HUES6 (cell line): ENCODE measurements at regions not wholly inside any gene's neighbourhood (a gene's known extent, or its start where the extent isn't known, plus 50 kb on each side); places are given as distances from the start of the nearest gene placed in this dataset.
"Not testable (repeated sequence)": the region's sequence is repeated elsewhere in the genome, so short reads cannot be mapped to it uniquely, and the experiment has no call there.

Experiments
- H3K27ac ChIP-seq: 2 replicates; pipeline ENCODE4 v1.7.0; 2013; ENCODE audit warnings: low read depth, mild to moderate bottlenecking, low read length, inconsistent platforms
- H3K27me3 ChIP-seq: 2 replicates; pipeline ENCODE4 v1.6.1; 2013; ENCODE audit warnings: low read length; ENCODE audit not compliant: control insufficient read depth, insufficient read depth
- H3K36me3 ChIP-seq: 2 replicates; pipeline ENCODE4 v1.6.1; 2013; ENCODE audit warnings: low read length; ENCODE audit not compliant: control insufficient read depth, insufficient read depth
- H3K4me1 ChIP-seq: 2 replicates; pipeline ENCODE4 v1.6.1; 2013; ENCODE audit warnings: low read length; ENCODE audit not compliant: control insufficient read depth, insufficient read depth
- H3K4me3 ChIP-seq: 2 replicates; pipeline ENCODE4 v1.5.1; 2013; ENCODE audit warnings: low read depth, low read length
- H3K9ac ChIP-seq: one replicate; pipeline ENCODE4 v1.6.1; 2013; ENCODE audit warnings: mild to moderate bottlenecking, low read length
- H3K9me3 ChIP-seq: 2 replicates; pipeline ENCODE4 v1.6.1; 2013; ENCODE audit warnings: low read depth, low read length; ENCODE audit not compliant: control insufficient read depth, insufficient read depth

DNA sequence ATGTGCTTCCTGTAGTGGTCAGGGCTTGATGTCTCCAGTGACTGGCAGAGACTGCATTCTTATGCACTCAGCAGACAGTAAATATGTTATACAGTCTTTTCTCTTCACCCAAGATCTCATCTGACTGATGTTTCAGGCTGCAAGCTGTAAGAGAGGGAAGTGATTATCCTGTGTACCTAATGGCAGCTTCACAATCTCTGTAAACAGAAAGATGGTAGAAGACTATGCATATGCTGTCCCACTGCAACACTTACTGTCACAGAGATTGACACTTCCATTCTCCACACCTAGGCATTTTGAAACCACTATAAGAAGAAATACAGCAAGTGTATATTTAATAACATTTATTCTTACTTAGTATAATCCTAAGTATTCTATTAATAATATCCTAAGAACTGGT, 97.6 kb upstream of the ANXA1 start:
- Histone ChIP-seq H3K4me3 (no peak overlapping the region), H3K27me3 (no peaks in the 10 kb centered on the region), H3K36me3 (no peaks in the 10 kb centered on the region), H3K4me1 (peaks cover 26% of the 10 kb centered on the region), H3K9ac (no peak overlapping the region), H3K27ac (no peak overlapping the region), H3K9me3 (no peaks in the 10 kb centered on the region)

DNA sequence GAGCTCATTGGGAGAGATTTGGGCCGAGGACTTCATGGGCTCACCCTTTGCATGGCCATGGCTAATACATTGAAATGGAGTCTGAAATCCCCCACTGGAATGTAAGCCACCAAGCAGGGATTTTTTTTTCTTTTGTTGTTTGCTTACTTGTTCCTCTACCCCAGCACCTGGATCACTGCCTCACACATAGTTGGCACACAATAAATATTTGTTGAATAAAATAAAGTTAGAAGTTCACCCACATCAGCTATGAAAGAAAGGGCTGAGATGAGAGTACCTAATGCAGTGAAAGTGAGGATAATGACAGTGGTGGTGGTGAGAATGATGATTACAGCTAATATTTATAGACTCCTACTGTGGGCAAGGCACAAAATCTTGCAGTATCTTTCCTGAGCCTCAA, 98.1 kb upstream of the ANXA1 start:
- no peak overlapping the region for H3K27ac ChIP-seq

DNA sequence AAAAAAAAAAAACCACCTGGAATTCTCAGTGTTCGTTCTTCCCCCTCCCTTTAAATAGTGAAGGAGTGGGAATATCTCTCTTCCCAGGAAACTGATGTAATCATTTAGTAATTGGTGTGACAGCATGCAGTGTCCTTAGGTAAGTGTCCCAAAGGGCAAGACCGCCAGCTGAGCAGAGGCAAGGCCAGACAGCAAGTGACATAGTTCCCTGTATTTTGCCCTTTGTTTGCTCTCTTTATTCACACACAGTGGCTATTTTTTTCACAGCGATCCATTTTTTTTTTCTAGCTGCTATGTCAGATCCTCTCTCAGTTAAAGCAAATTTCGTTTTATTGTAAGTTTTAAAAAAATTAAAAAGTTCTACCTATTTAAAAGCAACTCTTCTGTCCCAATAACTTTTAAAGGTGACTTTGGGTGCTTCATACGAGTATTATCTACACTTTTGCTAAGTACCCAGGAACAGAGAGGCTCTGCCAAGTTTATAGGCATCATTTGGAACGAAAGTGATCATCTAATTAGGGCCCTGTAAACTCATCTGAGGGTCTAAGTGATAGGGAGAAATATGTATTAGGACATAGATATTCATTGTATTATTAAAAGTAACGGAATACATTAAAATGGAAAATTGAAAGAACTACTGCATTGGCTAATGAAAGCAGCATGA, 98.2 kb upstream of the ALDH1A1 start:
- Histone ChIP-seq H3K9me3 (no peaks in the 10 kb centered on the region), H3K9ac (no peak overlapping the region), H3K27ac (peak overlapping the region; percentile 22; the same call in 1 of the 2 replicates), H3K4me3 (0 out of 2 replicates have a peak overlapping the region, but pooled peaks have one; percentile 0), H3K4me1 (peaks cover 26% of the 10 kb centered on the region), H3K27me3 (no peaks in the 10 kb centered on the region), H3K36me3 (no peaks in the 10 kb centered on the region)

More for the DNA sequence above, 98.1 kb upstream of the ANXA1 start:
- peaks cover 26% of the 10 kb centered on the region for H3K4me1 ChIP-seq
- H3K36me3 ChIP-seq, result no peaks in the 10 kb centered on the region
- H3K9me3 ChIP-seq, result no peaks in the 10 kb centered on the region
- no peak overlapping the region for H3K4me3 ChIP-seq
- H3K27me3 ChIP-seq, result no peaks in the 10 kb centered on the region
- H3K9ac ChIP-seq, result no peak overlapping the region

DNA sequence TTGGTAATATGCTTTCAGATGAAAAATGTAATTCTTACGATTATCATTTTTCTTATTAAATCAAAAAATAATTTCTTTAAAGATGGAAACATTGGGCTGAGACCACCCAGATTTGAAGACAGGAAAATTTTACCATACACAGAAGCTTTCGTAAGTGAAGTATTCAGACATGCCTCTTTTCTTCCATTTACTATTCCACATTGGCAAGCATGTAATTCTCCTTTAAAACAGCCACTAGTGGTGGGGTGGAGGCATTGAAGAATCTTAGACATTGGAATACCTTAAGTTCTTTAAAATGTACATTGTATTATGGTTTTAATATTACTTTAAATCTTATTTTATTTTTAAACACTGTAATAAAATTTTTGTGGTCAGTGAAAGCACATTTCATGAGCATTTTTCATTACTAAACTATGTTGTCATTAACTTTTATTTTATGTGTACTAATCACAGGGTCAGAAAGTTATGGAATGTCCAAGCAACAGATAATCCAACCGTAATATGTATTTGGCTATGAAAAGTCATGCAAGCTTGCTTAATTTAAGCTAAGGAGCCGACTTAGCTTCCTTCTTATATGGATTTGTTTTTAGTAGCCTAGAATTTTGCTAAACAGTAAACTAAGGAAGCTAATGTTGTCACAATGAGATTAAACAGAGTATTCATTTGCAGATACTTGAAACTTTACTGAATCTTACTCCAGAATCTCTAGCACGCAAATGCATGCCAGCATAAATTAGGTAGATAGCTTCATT, 97.4 kb upstream of the ALDH1A1 start:
- Histone ChIP-seq H3K27ac (peak overlapping the region; percentile 67; the same call in 1 of the 2 replicates), H3K36me3 (no peaks in the 10 kb centered on the region), H3K9ac (no peak overlapping the region), H3K4me1 (peaks cover 26% of the 10 kb centered on the region), H3K4me3 (0 out of 2 replicates have a peak overlapping the region, but pooled peaks have one; percentile 0), H3K9me3 (no peaks in the 10 kb centered on the region), H3K27me3 (no peaks in the 10 kb centered on the region)

- H3K4me3 ChIP-seq, result no peak overlapping the region
Observed at GRCh38 chr9:73049280-73049679, 96.4 kb upstream of the ALDH1A1 start.

GRCh38 chr9:73046769-73047168, 93.9 kb upstream of the ALDH1A1 start:
- H3K9me3 ChIP-seq, result no peaks in the 10 kb centered on the region
- H3K27ac ChIP-seq, result no peak overlapping the region
- H3K36me3 ChIP-seq, result no peaks in the 10 kb centered on the region
- H3K9ac ChIP-seq, result no peak overlapping the region
- peaks cover 18% of the 10 kb centered on the region for H3K4me1 ChIP-seq
- H3K27me3 ChIP-seq, result no peaks in the 10 kb centered on the region
- no peak overlapping the region for H3K4me3 ChIP-seq

More at GRCh38 chr9:73049280-73049679, 96.4 kb upstream of the ALDH1A1 start:
- no peak overlapping the region for H3K9ac ChIP-seq
- H3K9me3 ChIP-seq, result no peaks in the 10 kb centered on the region
- peaks cover 26% of the 10 kb centered on the region for H3K4me1 ChIP-seq
- H3K27ac ChIP-seq, result no peak overlapping the region
- no peaks in the 10 kb centered on the region for H3K36me3 ChIP-seq
- H3K27me3 ChIP-seq, result no peaks in the 10 kb centered on the region

GRCh38 chr9:73044776-73045175, 91.9 kb upstream of the ALDH1A1 start:
- H3K27ac ChIP-seq, H3K27me3 ChIP-seq, H3K9ac ChIP-seq, H3K36me3 ChIP-seq, H3K4me1 ChIP-seq, H3K4me3 ChIP-seq, H3K9me3 ChIP-seq: not testable (repeated sequence)

- peaks cover 12% of the 10 kb centered on the region; the same call in 1 of the 2 replicates for H3K4me1 ChIP-seq
- H3K36me3 ChIP-seq, result no peaks in the 10 kb centered on the region
- H3K9ac ChIP-seq, result no peak overlapping the region
- no peak overlapping the region for H3K27ac ChIP-seq
- H3K4me3 ChIP-seq, result no peak overlapping the region
- no peaks in the 10 kb centered on the region for H3K27me3 ChIP-seq
- H3K9me3 ChIP-seq, result no peaks in the 10 kb centered on the region
Observed at GRCh38 chr9:73042155-73042554, 89.3 kb upstream of the ALDH1A1 start.

- Histone ChIP-seq H3K27me3 (no peaks in the 10 kb centered on the region), H3K4me3 (no peak overlapping the region), H3K9ac (no peak overlapping the region)
Observed at GRCh38 chr9:73039271-73040263, 86.7 kb upstream of the ALDH1A1 start.

GRCh38 chr9:73038613-73039012, 85.8 kb upstream of the ALDH1A1 start:
- Histone ChIP-seq H3K36me3 (no peaks in the 10 kb centered on the region), H3K9ac (no peak overlapping the region)

More at GRCh38 chr9:73039271-73040263, 86.7 kb upstream of the ALDH1A1 start:
- Histone ChIP-seq H3K36me3 (no peaks in the 10 kb centered on the region), H3K27ac (no peak overlapping the region), H3K4me1 (peaks cover 12% of the 10 kb centered on the region; the same call in 1 of the 2 replicates), H3K9me3 (no peaks in the 10 kb centered on the region)

More at GRCh38 chr9:73038613-73039012, 85.8 kb upstream of the ALDH1A1 start:
- Histone ChIP-seq H3K4me1 (peaks cover 12% of the 10 kb centered on the region; the same call in 1 of the 2 replicates), H3K4me3 (no peak overlapping the region), H3K27me3 (no peaks in the 10 kb centered on the region), H3K27ac (no peak overlapping the region), H3K9me3 (no peaks in the 10 kb centered on the region)
